Endodermal cell (in vitro differentiated cells): ENCODE measurements at regions not wholly inside any gene's neighbourhood (a gene's known extent, or its start where the extent isn't known, plus 50 kb on each side); places are given as distances from the start of the nearest gene placed in this dataset.

Experiments used
- DNase-seq: peaks from one replicate; pipeline ENCODE4 v3.0.0-alpha.2; 2017
- H3K27ac ChIP-seq: 2 replicates; pipeline ENCODE4 v1.5.1; 2013; ENCODE audit warnings: mild to moderate bottlenecking, low read depth, low read length, moderate library complexity
- H3K27me3 ChIP-seq: 2 replicates; pipeline ENCODE4 v1.6.1; 2013; ENCODE audit warnings: mild to moderate bottlenecking, low read length, moderate library complexity; ENCODE audit not compliant: insufficient read depth, control insufficient read depth, poor library complexity, severe bottlenecking
- H3K36me3 ChIP-seq: 2 replicates; pipeline ENCODE4 v1.7.0; 2013; ENCODE audit warnings: mild to moderate bottlenecking, low read length, moderate library complexity; ENCODE audit not compliant: control insufficient read depth, insufficient read depth
- H3K4me1 ChIP-seq: one replicate; pipeline ENCODE4 v1.7.0; 2013; ENCODE audit warnings: low read length; ENCODE audit not compliant: control insufficient read depth, insufficient read depth
- H3K4me3 ChIP-seq: 2 replicates; pipeline ENCODE4 v1.5.1; 2013; ENCODE audit warnings: mild to moderate bottlenecking, low read length, moderate library complexity
- H3K9ac ChIP-seq: 2 replicates; pipeline ENCODE4 v1.6.1; 2013; ENCODE audit warnings: mild to moderate bottlenecking, low read length, moderate library complexity; ENCODE audit not compliant: poor library complexity, severe bottlenecking; ENCODE audit errors: extremely low read depth
- H3K9me3 ChIP-seq: 2 replicates; pipeline ENCODE4 v1.6.1; 2013; ENCODE audit warnings: mild to moderate bottlenecking, low read length, moderate library complexity; ENCODE audit not compliant: control insufficient read depth
- H3K27ac Mint-ChIP-seq: 2 replicates; pipeline ENCODE4 v1.8.0; 2020; ENCODE audit warnings: mixed read lengths
- H3K27me3 Mint-ChIP-seq: 2 replicates; pipeline ENCODE4 v1.8.0; 2021; ENCODE audit warnings: mild to moderate bottlenecking, mixed read lengths; ENCODE audit not compliant: insufficient read depth
- H3K36me3 Mint-ChIP-seq: 2 replicates; pipeline ENCODE4 v1.8.0; 2020; ENCODE audit warnings: low read depth, mixed read lengths
- H3K4me1 Mint-ChIP-seq: 2 replicates; pipeline ENCODE4 v1.8.0; 2020; ENCODE audit warnings: mixed read lengths
- H3K4me3 Mint-ChIP-seq: 2 replicates; pipeline ENCODE4 v1.8.0; 2020; ENCODE audit warnings: mild to moderate bottlenecking, moderate library complexity, mixed read lengths
- H3K9me3 Mint-ChIP-seq: 2 replicates; pipeline ENCODE4 v1.8.0; 2020; ENCODE audit warnings: mild to moderate bottlenecking, mixed read lengths
- CTCF ChIP-seq: fragments of 200-600 bp; sonication (generic); conservative IDR thresholded peaks from 2 replicates; pipeline ENCODE4 v1.5.0; 2021; ENCODE audit warnings: antibody characterized with exemption, mild to moderate bottlenecking
- WGBS, 2 experiments: methylation state at CpG; one replicate each; pipeline versions ENCODE4 v1.1.5 to v1.1.7; 2013; ENCODE audit warnings: missing lambda C conversion rate in 2 of 2, mixed read lengths in 1 of 2; ENCODE audit not compliant: insufficient coverage in 1 of 2, insufficient read length in 1 of 2; 5-methylcytosine and 5-hydroxymethylcytosine counted together

GRCh38 chr1:163824490-163824889 is 502.7 kb downstream of the NUF2 start:
- H3K27me3 Mint-ChIP-seq: no peaks in the 10 kb centered on the region
- Histone ChIP-seq H3K27me3 (no peaks in the 10 kb centered on the region), H3K4me3 (no peak overlapping the region), H3K9ac (no peak overlapping the region), H3K27ac (no peak overlapping the region), H3K9me3 (no peaks in the 10 kb centered on the region), H3K4me1 (no peaks in the 10 kb centered on the region), H3K36me3 (no peaks in the 10 kb centered on the region)
- no peaks in the 10 kb centered on the region for H3K4me1 Mint-ChIP-seq
- no peak overlapping the region for H3K27ac Mint-ChIP-seq
- H3K4me3 Mint-ChIP-seq: no peak overlapping the region
- H3K9me3 Mint-ChIP-seq: no peaks in the 10 kb centered on the region
- 96% methylated on average over 3 of the region's 3 CpGs; no CpG with 5 or more reads in 1 of the 2 experiments for WGBS, 2 experiments
- H3K36me3 Mint-ChIP-seq: no peaks in the 10 kb centered on the region
- no peak for DNase-seq
- TF ChIP-seq CTCF: no peak

GRCh38 chr1:163826500-163826899 is 504.7 kb downstream of the NUF2 start:
- Histone ChIP-seq H3K36me3 (no peaks in the 10 kb centered on the region), H3K9me3 (no peaks in the 10 kb centered on the region), H3K4me3 (no peak overlapping the region), H3K27me3 (no peaks in the 10 kb centered on the region), H3K9ac (no peak overlapping the region), H3K4me1 (no peaks in the 10 kb centered on the region), H3K27ac (no peak overlapping the region)
- H3K4me1 Mint-ChIP-seq: no peaks in the 10 kb centered on the region
- H3K27me3 Mint-ChIP-seq: no peaks in the 10 kb centered on the region
- no peaks in the 10 kb centered on the region for H3K36me3 Mint-ChIP-seq
- H3K27ac Mint-ChIP-seq: no peak overlapping the region
- no peaks in the 10 kb centered on the region for H3K9me3 Mint-ChIP-seq
- TF ChIP-seq CTCF: no peak
- no peak overlapping the region for H3K4me3 Mint-ChIP-seq
- WGBS, 2 experiments: 93 to 96% methylated on average over 3 of the region's 3 CpGs
- no peak for DNase-seq

- no peak overlapping the region for H3K4me3 ChIP-seq
- Mint-ChIP-seq H3K27me3 (no peaks in the 10 kb centered on the region), H3K9me3 (no peaks in the 10 kb centered on the region), H3K27ac (no peak overlapping the region), H3K4me3 (no peak overlapping the region), H3K36me3 (no peaks in the 10 kb centered on the region), H3K4me1 (peaks cover 5% of the 10 kb centered on the region)
- WGBS, 2 experiments: 90 to 100% methylated on average over 2 of the region's 2 CpGs
- peaks cover 6% of the 10 kb centered on the region for H3K4me1 ChIP-seq
- no peaks in the 10 kb centered on the region for H3K36me3 ChIP-seq
- no peak overlapping the region for H3K9ac ChIP-seq
- DNase-seq: no peak
- H3K27me3 ChIP-seq: no peaks in the 10 kb centered on the region
- TF ChIP-seq CTCF: no peak
- H3K9me3 ChIP-seq: no peaks in the 10 kb centered on the region
- no peak overlapping the region for H3K27ac ChIP-seq
These were observed 513.0 kb downstream of the NUF2 start for GRCh38 chr1:163834778-163835177.
